GM21825 (cell line): ENCODE measurements at regions not wholly inside any gene's neighbourhood (a gene's known extent, or its start where the extent isn't known, plus 50 kb on each side); places are given as distances from the start of the nearest gene placed in this dataset.

Source experiments
- ATAC-seq: cut with Tn5 transposase; IDR thresholded peaks from one replicate; pipeline ENCODE4 v1.9.1; 2021; ENCODE audit warnings: mild to moderate bottlenecking, moderate library complexity; ENCODE audit not compliant: unreplicated experiment

GRCh38 chr13:106061781-106062180 is 473.7 kb downstream of the EFNB2 start:
- ATAC-seq, result no peak

GRCh38 chr13:106056851-106057250 is 478.6 kb downstream of the EFNB2 start:
- no peak for ATAC-seq

GRCh38 chr13:106052200-106052767 is 483.2 kb downstream of the EFNB2 start:
- no peak for ATAC-seq

GRCh38 chr13:106049171-106049570 is 486.3 kb downstream of the EFNB2 start:
- no peak for ATAC-seq

GRCh38 chr13:106048386-106048785 is 487.1 kb downstream of the EFNB2 start:
- no peak for ATAC-seq

GRCh38 chr13:106047859-106048258 is 487.6 kb downstream of the EFNB2 start:
- ATAC-seq, result no peak

GRCh38 chr13:106042996-106043581 is 492.4 kb downstream of the EFNB2 start:
- no peak for ATAC-seq

GRCh38 chr13:106041445-106041844 is 494.0 kb downstream of the EFNB2 start:
- no peak for ATAC-seq

GRCh38 chr13:106038752-106039151 is 496.7 kb downstream of the EFNB2 start:
- ATAC-seq, result no peak

GRCh38 chr13:106036870-106037269 is 498.6 kb downstream of the EFNB2 start:
- ATAC-seq, result no peak

GRCh38 chr13:106034201-106034600 is 501.3 kb downstream of the EFNB2 start:
- ATAC-seq, result no peak

GRCh38 chr13:106033659-106034058 is 501.8 kb downstream of the EFNB2 start:
- ATAC-seq, result no peak

- no peak for ATAC-seq
These were observed 503.0 kb downstream of the EFNB2 start for GRCh38 chr13:106032441-106032840.

- ATAC-seq, result no peak
These were observed 505.7 kb downstream of the EFNB2 start for GRCh38 chr13:106029676-106030290.

- no peak for ATAC-seq
These were observed 506.6 kb downstream of the EFNB2 start for GRCh38 chr13:106028911-106029310.

- ATAC-seq, result no peak
These were observed 523.9 kb downstream of the EFNB2 start for GRCh38 chr13:106011600-106011999.

- no peak for ATAC-seq
These were observed 524.6 kb downstream of the EFNB2 start for GRCh38 chr13:106010836-106011235.

- ATAC-seq, result no peak
These were observed 526.9 kb downstream of the EFNB2 start for GRCh38 chr13:106008540-106008939.

- no peak for ATAC-seq
These were observed 528.3 kb downstream of the EFNB2 start for GRCh38 chr13:106007156-106007555.

GRCh38 chr13:106003651-106004050 is 531.8 kb downstream of the EFNB2 start:
- ATAC-seq, result no peak

- ATAC-seq, result no peak
These were observed 534.0 kb downstream of the EFNB2 start for GRCh38 chr13:106001443-106001842.
